ENCODE measurements at regions not wholly inside any gene's neighbourhood (a gene's known extent, or its start where the extent isn't known, plus 50 kb on each side); places are given as distances from the start of the nearest gene placed in this dataset.
"Not testable (repeated sequence)": the region's sequence is repeated elsewhere in the genome, so short reads cannot be mapped to it uniquely, and the experiment has no call there.

DNA sequence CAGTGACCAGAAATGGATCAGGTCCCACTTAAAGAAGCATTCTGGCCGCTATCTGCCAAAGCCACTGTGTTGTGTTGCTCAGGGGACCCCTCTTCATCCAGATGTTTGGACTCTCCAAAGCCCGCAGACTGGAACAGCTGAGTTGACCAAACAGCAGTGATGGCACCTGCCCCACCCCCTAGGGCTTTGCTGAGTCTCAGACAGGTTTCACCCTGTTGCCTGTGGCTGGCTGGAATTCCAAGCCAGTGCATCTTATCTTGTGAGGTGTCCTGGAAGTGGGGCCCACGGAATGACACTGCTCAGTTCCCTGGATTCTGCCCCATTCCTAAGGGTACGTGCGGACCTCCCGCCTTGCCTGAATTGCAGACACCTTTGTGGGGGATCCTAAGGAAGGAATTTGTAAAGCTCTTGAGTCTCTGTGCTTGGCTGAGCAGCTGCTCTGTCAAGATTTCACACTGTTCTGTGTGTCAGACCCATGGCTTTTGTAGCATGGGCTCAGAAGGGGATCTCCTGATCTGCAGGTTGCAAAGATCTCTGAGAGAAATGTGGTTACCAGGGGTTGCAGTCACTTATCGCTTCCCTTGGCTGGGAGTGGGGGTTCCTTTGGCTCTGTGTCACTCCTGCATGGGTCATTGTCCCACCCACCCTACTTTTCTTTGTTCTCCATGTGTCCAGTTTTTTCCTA, 1707.9 kb upstream of the PCDH10 start:
- no peak overlapping the region for H3K9ac ChIP-seq (ENCODE audit: low read length)
- H3K4me3 ChIP-seq (ENCODE audit: low read length), result no peak overlapping the region
- no peaks in the 10 kb centered on the region for H3K36me3 ChIP-seq (ENCODE audit: control insufficient read depth, low read depth, low read length)
- H3K27me3 ChIP-seq (ENCODE audit: control insufficient read depth, insufficient read depth, low read length), result no peaks in the 10 kb centered on the region
- no peaks in the 10 kb centered on the region for H3K4me1 ChIP-seq (ENCODE audit: control insufficient read depth, low read depth, low read length)
- H3K9me3 ChIP-seq (ENCODE audit: control insufficient read depth, low read depth, low read length), result no peaks in the 10 kb centered on the region
- no peak overlapping the region for H3K27ac ChIP-seq (ENCODE audit: low read length)

DNA sequence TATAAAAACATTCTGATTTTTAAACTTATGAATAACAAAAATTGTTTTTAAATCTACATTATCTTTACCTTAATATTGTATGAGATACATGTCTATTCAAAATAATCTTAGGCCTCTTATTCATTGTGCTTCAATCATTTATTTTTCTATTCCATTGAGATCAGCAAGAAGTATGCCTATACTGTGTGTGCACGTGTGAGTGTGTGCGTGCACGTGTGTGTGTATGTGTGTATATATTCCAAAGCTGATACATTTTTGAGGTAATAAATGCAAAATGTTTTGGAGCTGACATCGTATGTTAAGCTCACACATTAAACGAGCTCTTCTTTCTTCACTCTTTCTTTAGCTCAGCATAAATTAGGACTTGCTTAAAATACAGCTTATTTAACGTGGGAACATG, 1701.2 kb upstream of the PCDH10 start:
- H3K4me1 ChIP-seq (ENCODE audit: control insufficient read depth, low read depth, low read length), result no peaks in the 10 kb centered on the region
- no peak overlapping the region for H3K4me3 ChIP-seq (ENCODE audit: low read length)
- no peak overlapping the region for H3K9ac ChIP-seq (ENCODE audit: low read length)
- no peak overlapping the region for H3K27ac ChIP-seq (ENCODE audit: low read length)
- H3K9me3 ChIP-seq (ENCODE audit: control insufficient read depth, low read depth, low read length), result no peaks in the 10 kb centered on the region
- H3K27me3 ChIP-seq (ENCODE audit: control insufficient read depth, insufficient read depth, low read length), result no peaks in the 10 kb centered on the region
- H3K36me3 ChIP-seq (ENCODE audit: control insufficient read depth, low read depth, low read length), result no peaks in the 10 kb centered on the region

DNA sequence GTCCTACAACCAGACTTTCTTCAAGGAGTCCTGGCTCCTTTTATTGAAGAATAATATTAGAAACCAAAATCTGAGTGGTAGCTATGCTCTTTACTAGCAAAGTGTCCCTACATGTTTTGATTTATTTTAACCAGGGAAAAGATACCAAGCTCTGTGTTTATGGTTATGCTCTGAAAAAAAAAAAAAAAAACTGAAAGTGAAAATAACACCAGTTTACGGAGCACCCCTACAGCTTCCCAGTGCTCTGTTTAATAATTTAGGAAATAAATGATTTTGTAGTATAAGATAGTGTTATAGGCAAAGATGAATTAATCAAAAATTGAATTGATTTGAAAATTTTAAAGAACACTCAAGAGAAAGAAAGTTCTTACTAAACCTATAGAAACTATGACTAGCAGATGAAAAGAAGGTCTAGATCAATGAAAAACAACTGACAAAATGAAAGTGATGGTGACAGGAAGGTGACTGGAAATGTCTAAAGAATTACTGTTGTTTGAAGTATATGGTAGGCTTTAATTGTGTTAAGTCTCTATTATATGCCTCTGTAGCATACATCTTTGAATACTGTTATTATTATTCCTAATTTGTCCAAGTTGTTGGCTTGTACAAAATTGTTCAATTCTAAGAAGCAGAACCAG, 1698.4 kb upstream of the PCDH10 start:
- H3K4me3 ChIP-seq (ENCODE audit: low read length), result no peak overlapping the region
- H3K9me3 ChIP-seq (ENCODE audit: control insufficient read depth, low read depth, low read length), result no peaks in the 10 kb centered on the region
- H3K9ac ChIP-seq (ENCODE audit: low read length), result no peak overlapping the region
- no peak overlapping the region for H3K27ac ChIP-seq (ENCODE audit: low read length)
- no peaks in the 10 kb centered on the region for H3K36me3 ChIP-seq (ENCODE audit: control insufficient read depth, low read depth, low read length)
- no peaks in the 10 kb centered on the region for H3K27me3 ChIP-seq (ENCODE audit: control insufficient read depth, insufficient read depth, low read length)
- H3K4me1 ChIP-seq (ENCODE audit: control insufficient read depth, low read depth, low read length), result no peaks in the 10 kb centered on the region

DNA sequence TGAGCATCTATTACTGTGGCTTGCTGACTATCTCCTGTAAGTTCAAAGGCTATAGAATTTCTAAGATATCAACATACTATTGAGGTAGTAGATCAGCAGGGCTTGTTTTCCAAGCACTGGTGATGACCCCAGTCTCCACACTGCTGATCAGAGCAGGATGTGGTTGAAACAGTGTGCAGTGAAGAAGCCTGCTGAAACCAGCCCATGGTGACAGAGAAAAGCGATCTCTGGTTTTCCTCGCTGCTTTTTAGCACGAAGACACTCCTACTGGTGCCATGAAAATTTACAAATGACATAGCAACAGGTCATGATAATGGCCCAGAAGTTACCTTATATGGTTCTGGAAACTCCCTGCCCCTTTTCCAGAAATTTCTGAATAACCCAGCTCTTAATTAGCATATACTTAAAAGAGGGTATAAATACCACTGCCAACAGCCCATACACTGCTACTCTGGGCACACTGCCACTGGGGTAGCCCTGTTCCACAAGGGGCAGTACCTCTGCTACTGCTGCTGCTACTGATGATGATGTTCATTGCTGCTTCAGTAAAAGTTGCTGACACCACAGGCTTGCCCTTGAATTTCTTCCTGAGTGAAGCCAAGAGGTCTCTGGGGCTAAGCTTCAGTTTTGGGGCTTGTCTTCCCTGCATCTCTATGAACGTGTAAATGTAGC, 1689.5 kb upstream of the PCDH10 start:
- H3K9me3 ChIP-seq (ENCODE audit: control insufficient read depth, low read depth, low read length), result no peaks in the 10 kb centered on the region
- no peaks in the 10 kb centered on the region for H3K36me3 ChIP-seq (ENCODE audit: control insufficient read depth, low read depth, low read length)
- H3K9ac ChIP-seq (ENCODE audit: low read length), result no peak overlapping the region
- H3K27me3 ChIP-seq (ENCODE audit: control insufficient read depth, insufficient read depth, low read length), result no peaks in the 10 kb centered on the region
- H3K27ac ChIP-seq (ENCODE audit: low read length), result no peak overlapping the region
- no peaks in the 10 kb centered on the region for H3K4me1 ChIP-seq (ENCODE audit: control insufficient read depth, low read depth, low read length)
- no peak overlapping the region for H3K4me3 ChIP-seq (ENCODE audit: low read length)

DNA sequence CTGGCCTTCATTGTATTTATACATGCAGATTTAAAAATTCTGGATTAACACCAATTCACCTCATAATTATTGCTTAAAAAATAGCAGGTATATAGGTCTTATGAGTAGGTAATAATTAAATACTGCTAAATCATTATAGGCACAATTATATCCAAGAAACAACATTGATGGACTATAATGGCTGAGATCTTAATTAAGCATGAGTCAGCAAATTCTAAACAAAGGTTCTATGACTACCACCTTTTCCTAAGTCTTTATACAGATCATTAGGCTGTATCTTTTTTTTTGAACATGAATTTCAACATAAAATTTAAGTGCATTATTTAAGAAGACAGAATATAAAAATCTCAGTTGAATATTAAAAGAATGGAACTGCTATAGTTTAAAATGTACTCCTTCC, 1678.7 kb upstream of the PCDH10 start:
- H3K4me3 ChIP-seq (ENCODE audit: low read length), result no peak overlapping the region
- H3K36me3 ChIP-seq (ENCODE audit: control insufficient read depth, low read depth, low read length), result no peaks in the 10 kb centered on the region
- no peak overlapping the region for H3K27ac ChIP-seq (ENCODE audit: low read length)
- H3K27me3 ChIP-seq (ENCODE audit: control insufficient read depth, insufficient read depth, low read length), result no peaks in the 10 kb centered on the region
- H3K9me3 ChIP-seq (ENCODE audit: control insufficient read depth, low read depth, low read length), result peaks cover 4% of the 10 kb centered on the region
- H3K4me1 ChIP-seq (ENCODE audit: control insufficient read depth, low read depth, low read length), result no peaks in the 10 kb centered on the region
- H3K9ac ChIP-seq (ENCODE audit: low read length), result no peak overlapping the region

DNA sequence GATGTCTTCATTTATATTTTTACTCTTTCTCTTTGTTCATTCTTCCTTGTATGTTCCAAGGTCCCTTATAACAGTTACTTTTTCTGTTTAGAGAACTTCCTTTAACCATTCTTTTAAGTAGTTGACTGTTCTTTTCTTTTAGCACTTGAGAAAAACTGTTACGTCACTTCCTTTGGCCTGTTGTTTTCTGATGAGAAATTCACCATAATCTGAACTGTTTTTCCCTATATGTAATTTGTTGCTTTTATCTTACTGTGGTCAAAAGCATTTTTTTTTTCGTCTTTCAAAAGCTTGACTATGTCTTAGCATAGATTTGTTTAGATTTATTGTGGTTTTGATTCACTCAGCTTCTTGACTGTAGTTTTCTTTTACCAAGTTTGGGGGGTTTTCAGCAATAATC, 1660.3 kb upstream of the PCDH10 start:
- no peaks in the 10 kb centered on the region for H3K36me3 ChIP-seq (ENCODE audit: control insufficient read depth, low read depth, low read length)
- no peaks in the 10 kb centered on the region for H3K27me3 ChIP-seq (ENCODE audit: control insufficient read depth, insufficient read depth, low read length)
- no peaks in the 10 kb centered on the region for H3K9me3 ChIP-seq (ENCODE audit: control insufficient read depth, low read depth, low read length)
- H3K27ac ChIP-seq (ENCODE audit: low read length), result no peak overlapping the region
- no peaks in the 10 kb centered on the region for H3K4me1 ChIP-seq (ENCODE audit: control insufficient read depth, low read depth, low read length)
- H3K9ac ChIP-seq (ENCODE audit: low read length), result no peak overlapping the region
- no peak overlapping the region for H3K4me3 ChIP-seq (ENCODE audit: low read length)

DNA sequence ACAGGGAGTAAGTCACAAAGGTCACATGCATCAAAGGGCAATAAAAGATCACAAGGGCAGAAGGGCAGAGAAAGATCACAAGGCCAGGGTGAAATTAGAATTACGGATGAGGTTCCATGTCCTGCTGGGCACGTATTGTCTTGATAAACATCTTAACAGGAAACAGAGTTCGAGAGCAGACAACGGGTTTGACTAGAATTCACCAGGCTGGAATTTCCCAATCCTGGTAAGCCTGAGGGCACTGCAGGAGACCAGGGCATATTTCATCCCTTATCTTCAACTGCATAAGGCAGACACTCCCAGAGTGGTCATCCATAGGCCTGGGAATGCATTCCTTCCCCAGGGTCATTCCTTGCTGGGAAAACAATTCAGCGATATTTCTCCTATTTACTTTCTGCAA, 1652.9 kb upstream of the PCDH10 start:
- H3K27me3 ChIP-seq (ENCODE audit: control insufficient read depth, insufficient read depth, low read length); H3K27ac ChIP-seq (ENCODE audit: low read length); H3K9ac ChIP-seq (ENCODE audit: low read length); H3K4me1 ChIP-seq (ENCODE audit: control insufficient read depth, low read depth, low read length); H3K36me3 ChIP-seq (ENCODE audit: control insufficient read depth, low read depth, low read length); H3K4me3 ChIP-seq (ENCODE audit: low read length): not testable (repeated sequence)
- peaks cover 12% of the 10 kb centered on the region for H3K9me3 ChIP-seq (ENCODE audit: control insufficient read depth, low read depth, low read length)

DNA sequence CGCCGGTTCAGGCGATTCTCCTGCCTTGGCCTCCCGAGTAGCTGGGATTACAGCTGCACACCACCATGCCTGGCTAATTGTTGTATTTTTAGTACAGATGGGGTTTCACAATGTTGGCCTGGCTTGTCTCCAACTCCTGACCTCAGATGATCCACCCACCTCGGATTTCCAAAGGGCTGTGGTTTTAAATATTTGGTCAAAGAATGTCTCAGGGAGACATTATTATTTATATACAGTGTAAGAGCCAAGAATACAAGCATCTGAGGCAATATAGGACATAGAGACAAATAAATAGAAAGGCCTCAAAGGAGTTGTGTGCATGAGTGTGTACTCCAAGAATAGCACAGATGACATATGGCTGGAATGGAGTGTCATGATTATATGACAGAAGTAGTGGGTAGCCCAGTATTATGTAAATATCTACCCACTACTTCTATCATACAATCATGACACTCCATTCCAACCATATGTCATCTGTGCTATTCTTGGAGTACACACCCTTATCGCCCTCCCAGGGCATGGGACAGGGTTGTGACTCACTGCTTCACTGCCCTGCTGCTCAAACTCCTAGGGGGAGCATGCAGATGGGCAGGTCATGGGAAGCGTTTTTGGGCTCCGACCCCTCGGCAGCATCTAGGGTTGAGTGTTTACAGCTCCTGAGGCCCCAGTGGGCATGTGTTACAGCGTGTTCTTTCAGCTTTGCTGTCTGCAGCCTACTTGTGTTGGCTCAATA, 1649.8 kb upstream of the PCDH10 start:
- Histone ChIP-seq H3K4me3 (ENCODE audit: low read length) (no peak overlapping the region), H3K27me3 (ENCODE audit: control insufficient read depth, insufficient read depth, low read length) (no peaks in the 10 kb centered on the region), H3K27ac (ENCODE audit: low read length) (no peak overlapping the region), H3K9ac (ENCODE audit: low read length) (no peak overlapping the region), H3K4me1 (ENCODE audit: control insufficient read depth, low read depth, low read length) (no peaks in the 10 kb centered on the region), H3K9me3 (ENCODE audit: control insufficient read depth, low read depth, low read length) (peaks cover 7% of the 10 kb centered on the region), H3K36me3 (ENCODE audit: control insufficient read depth, low read depth, low read length) (no peaks in the 10 kb centered on the region)

DNA sequence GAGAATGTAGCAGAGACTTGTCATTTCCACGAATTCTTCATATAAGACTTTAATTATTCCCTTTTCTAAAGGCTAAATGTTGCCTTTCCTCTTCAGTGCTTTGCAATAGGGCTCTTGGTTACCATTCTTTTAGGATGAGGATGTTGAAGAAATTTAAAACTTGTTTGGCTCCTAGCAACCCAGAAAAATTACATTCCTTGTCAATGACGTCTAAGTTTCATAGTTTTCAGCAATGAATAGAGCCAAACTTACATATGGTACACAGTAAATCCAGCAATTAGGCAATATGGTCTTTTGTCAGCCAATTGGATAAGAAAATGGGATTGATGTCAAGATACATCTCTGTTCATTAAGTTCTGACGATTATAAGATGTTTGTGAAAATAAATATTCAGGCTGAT, 1639.6 kb upstream of the PCDH10 start:
- H3K36me3 ChIP-seq (ENCODE audit: control insufficient read depth, low read depth, low read length), result no peaks in the 10 kb centered on the region
- H3K27ac ChIP-seq (ENCODE audit: low read length), result no peak overlapping the region
- H3K9ac ChIP-seq (ENCODE audit: low read length), result no peak overlapping the region
- H3K4me1 ChIP-seq (ENCODE audit: control insufficient read depth, low read depth, low read length), result no peaks in the 10 kb centered on the region
- no peak overlapping the region for H3K4me3 ChIP-seq (ENCODE audit: low read length)
- no peaks in the 10 kb centered on the region for H3K9me3 ChIP-seq (ENCODE audit: control insufficient read depth, low read depth, low read length)
- H3K27me3 ChIP-seq (ENCODE audit: control insufficient read depth, insufficient read depth, low read length), result no peaks in the 10 kb centered on the region

DNA sequence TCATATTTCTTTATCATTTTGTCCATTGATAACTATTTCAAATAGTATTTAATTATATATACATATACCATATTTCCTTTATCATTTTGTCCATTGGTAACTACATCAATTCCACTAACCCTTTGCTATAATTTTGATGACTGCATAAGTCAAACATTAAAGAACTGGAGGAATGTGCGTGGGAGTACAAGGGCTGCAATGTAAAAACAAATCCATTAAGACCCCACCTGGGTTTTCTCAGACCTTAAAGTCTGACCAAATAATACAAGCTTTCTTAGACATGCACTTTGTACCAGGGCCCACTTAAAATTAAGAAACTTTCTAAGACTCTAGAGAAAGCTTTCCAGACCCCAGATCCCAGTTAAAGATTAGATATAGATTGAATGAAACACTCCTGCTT, 1622.4 kb upstream of the PCDH10 start:
- H3K27ac ChIP-seq (ENCODE audit: low read length), result no peak overlapping the region
- peaks cover 5% of the 10 kb centered on the region for H3K4me1 ChIP-seq (ENCODE audit: control insufficient read depth, low read depth, low read length)
- no peaks in the 10 kb centered on the region for H3K9me3 ChIP-seq (ENCODE audit: control insufficient read depth, low read depth, low read length)
- no peaks in the 10 kb centered on the region for H3K27me3 ChIP-seq (ENCODE audit: control insufficient read depth, insufficient read depth, low read length)
- H3K9ac ChIP-seq (ENCODE audit: low read length), result no peak overlapping the region
- H3K4me3 ChIP-seq (ENCODE audit: low read length), result no peak overlapping the region
- H3K36me3 ChIP-seq (ENCODE audit: control insufficient read depth, low read depth, low read length), result no peaks in the 10 kb centered on the region

DNA sequence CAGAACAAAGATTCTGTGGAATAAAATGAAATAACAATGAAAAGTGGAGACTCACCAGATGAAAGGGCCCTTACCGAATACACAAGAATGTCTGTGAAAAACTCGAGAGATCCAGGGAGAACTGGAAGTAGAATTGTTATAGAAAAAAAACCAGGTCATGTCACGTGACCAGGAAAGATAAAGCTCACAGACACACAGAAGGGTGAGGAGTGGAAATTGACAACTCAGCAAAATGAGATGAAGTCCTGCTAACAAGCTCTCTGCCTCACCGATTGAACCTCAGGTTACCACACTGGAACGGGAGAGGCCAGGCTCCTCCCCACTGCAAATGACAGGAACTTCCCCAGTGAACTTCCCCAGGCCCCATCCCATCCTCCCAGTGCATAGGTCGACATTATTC, 1618.0 kb upstream of the PCDH10 start:
- Histone ChIP-seq H3K4me1 (ENCODE audit: control insufficient read depth, low read depth, low read length) (peaks cover 5% of the 10 kb centered on the region), H3K4me3 (ENCODE audit: low read length) (no peak overlapping the region), H3K27me3 (ENCODE audit: control insufficient read depth, insufficient read depth, low read length) (no peaks in the 10 kb centered on the region), H3K27ac (ENCODE audit: low read length) (no peak overlapping the region), H3K36me3 (ENCODE audit: control insufficient read depth, low read depth, low read length) (no peaks in the 10 kb centered on the region), H3K9ac (ENCODE audit: low read length) (no peak overlapping the region), H3K9me3 (ENCODE audit: control insufficient read depth, low read depth, low read length) (no peaks in the 10 kb centered on the region)

All from iPS-18a (cell line).